ENCODE measurements at regions not wholly inside any gene's neighbourhood (a gene's known extent, or its start where the extent isn't known, plus 50 kb on each side); places are given as distances from the start of the nearest gene placed in this dataset.

DNA sequence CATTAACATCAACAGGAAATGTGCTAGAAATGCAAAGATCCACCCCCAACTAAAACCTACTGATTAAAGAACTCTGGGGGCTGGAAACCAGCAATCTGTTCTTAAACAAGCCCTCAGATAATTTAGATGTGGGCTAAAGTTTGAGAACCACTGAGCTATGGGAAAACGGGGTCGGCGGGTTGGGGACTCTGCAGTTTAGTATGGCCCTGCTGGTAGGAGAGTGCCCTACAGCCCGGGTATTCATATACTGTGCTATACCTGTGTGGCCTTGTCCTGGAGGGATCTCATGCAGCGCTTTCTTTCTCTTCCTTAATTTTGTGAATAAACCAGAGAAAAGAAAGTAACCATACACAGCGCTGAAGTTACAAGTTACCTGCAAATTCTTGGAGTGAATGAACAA lies 189.7 kb upstream of the GBE1 start:
- H3K36me3 ChIP-seq (ENCODE audit: control insufficient read depth in 2 of 2, insufficient read depth in 2 of 2, low read length in 1 of 2) = no peaks in the 10 kb centered on the region
- no peaks in the 10 kb centered on the region for H3K27me3 ChIP-seq (ENCODE audit: control insufficient read depth in 2 of 2, insufficient read depth in 1 of 2, low read length in 1 of 2)
- H3K4me3 ChIP-seq (ENCODE audit: low read length in 2 of 2) = no peak overlapping the region
- no peaks in the 10 kb centered on the region for H3K9me3 ChIP-seq (ENCODE audit: control insufficient read depth in 2 of 2, insufficient read depth in 1 of 2, low read length in 1 of 2)
- DNase-seq (ENCODE audit: low read depth in 6 of 9, low spot score in 9 of 9) = no peak
- no peaks in the 10 kb centered on the region for H3K4me1 ChIP-seq (ENCODE audit: control insufficient read depth in 2 of 2, insufficient read depth in 2 of 2, low read length in 2 of 2)
- H3K27ac ChIP-seq (ENCODE audit: low read depth in 1 of 2, low read length in 1 of 2) = no peak overlapping the region
- 88% methylated on average over 6 of the region's 6 CpGs for WGBS

DNA sequence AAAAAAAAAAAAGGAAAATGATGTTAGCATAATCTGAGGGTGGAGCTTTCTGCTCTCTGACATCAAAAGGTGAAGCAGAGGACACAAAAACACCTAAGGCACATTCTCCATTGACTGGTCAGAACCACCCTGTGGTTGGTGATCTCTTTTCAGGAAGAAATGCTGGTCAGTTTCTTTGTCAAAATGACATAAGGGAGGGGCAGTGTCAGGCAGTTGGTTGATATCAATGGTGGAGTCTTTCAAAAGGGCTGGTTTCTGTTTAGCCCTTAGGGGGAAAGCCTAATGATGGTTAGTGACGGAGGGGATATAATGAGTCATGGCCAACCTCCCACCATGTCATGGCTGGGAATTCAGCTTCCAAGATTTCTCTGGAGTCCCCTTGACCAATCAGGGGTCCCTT lies 185.9 kb upstream of the GBE1 start:
- no peaks in the 10 kb centered on the region for H3K27me3 ChIP-seq (ENCODE audit: control insufficient read depth in 2 of 2, insufficient read depth in 1 of 2, low read length in 1 of 2)
- WGBS = 98% methylated on average over 1 of the region's 1 CpG

DNA sequence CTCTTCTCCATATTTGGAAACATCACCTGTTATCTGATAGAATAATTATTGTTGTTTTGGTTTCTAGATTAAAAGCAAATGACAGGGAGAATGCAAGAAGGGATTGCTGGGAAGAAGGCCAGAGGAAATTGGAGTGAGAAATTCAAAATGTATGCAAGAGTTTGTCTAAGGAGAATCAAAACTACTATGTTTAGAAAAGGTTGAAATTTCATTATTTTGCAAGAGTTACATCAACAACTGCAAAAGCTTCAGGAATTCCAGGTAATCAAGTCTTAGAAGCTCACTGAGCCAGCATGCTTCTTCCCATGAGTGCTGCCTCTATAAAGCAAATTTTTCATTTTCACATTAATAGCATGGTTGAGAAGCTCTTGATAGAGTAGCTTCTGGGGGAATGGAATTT lies 177.2 kb upstream of the GBE1 start:
- Histone ChIP-seq H3K27ac (ENCODE audit: low read depth in 1 of 2, low read length in 1 of 2) (no peak overlapping the region), H3K4me3 (ENCODE audit: low read length in 2 of 2) (no peak overlapping the region), H3K9me3 (ENCODE audit: control insufficient read depth in 2 of 2, insufficient read depth in 1 of 2, low read length in 1 of 2) (no peaks in the 10 kb centered on the region), H3K27me3 (ENCODE audit: control insufficient read depth in 2 of 2, insufficient read depth in 1 of 2, low read length in 1 of 2) (no peaks in the 10 kb centered on the region), H3K4me1 (ENCODE audit: control insufficient read depth in 2 of 2, insufficient read depth in 2 of 2, low read length in 2 of 2) (no peaks in the 10 kb centered on the region), H3K36me3 (ENCODE audit: control insufficient read depth in 2 of 2, insufficient read depth in 2 of 2, low read length in 1 of 2) (no peaks in the 10 kb centered on the region)
- no peak for DNase-seq (ENCODE audit: low read depth in 6 of 9, low spot score in 9 of 9)

More for the DNA sequence above, 185.9 kb upstream of the GBE1 start:
- no peak for DNase-seq (ENCODE audit: low read depth in 6 of 9, low spot score in 9 of 9)
- Histone ChIP-seq H3K4me1 (ENCODE audit: control insufficient read depth in 2 of 2, insufficient read depth in 2 of 2, low read length in 2 of 2) (no peaks in the 10 kb centered on the region), H3K27ac (ENCODE audit: low read depth in 1 of 2, low read length in 1 of 2) (no peak overlapping the region), H3K4me3 (ENCODE audit: low read length in 2 of 2) (no peak overlapping the region), H3K36me3 (ENCODE audit: control insufficient read depth in 2 of 2, insufficient read depth in 2 of 2, low read length in 1 of 2) (no peaks in the 10 kb centered on the region), H3K9me3 (ENCODE audit: control insufficient read depth in 2 of 2, insufficient read depth in 1 of 2, low read length in 1 of 2) (no peaks in the 10 kb centered on the region)

DNA sequence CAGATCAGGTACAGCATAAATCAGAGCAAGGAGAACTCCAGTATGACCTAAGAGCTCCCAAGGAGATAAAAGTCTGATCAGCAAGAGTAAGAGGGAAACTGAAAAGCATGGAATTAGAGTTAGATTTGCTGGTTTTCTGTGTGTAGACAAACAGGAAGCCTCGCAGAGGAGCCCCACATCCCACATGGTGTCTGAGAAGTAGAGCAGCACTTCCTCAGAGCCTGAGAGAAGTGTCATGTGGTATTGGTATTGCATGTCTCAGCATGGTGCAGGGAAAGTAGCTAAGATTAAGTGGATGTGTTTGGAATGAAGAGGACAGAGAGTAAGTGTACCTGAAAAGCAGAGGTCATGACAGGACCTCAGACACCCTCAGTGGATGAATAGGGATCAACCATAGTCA lies 175.4 kb upstream of the GBE1 start:
- Histone ChIP-seq H3K36me3 (ENCODE audit: control insufficient read depth in 2 of 2, insufficient read depth in 2 of 2, low read length in 1 of 2) (no peaks in the 10 kb centered on the region), H3K27ac (ENCODE audit: low read depth in 1 of 2, low read length in 1 of 2) (no peak overlapping the region), H3K4me1 (ENCODE audit: control insufficient read depth in 2 of 2, insufficient read depth in 2 of 2, low read length in 2 of 2) (no peaks in the 10 kb centered on the region), H3K9me3 (ENCODE audit: control insufficient read depth in 2 of 2, insufficient read depth in 1 of 2, low read length in 1 of 2) (no peaks in the 10 kb centered on the region), H3K27me3 (ENCODE audit: control insufficient read depth in 2 of 2, insufficient read depth in 1 of 2, low read length in 1 of 2) (no peaks in the 10 kb centered on the region), H3K4me3 (ENCODE audit: low read length in 2 of 2) (no peak overlapping the region)
- peak in 1 of 9 donors; percentile 12 for DNase-seq (ENCODE audit: low read depth in 6 of 9, low spot score in 9 of 9)
- WGBS = 15% methylated on average over 1 of the region's 1 CpG

DNA sequence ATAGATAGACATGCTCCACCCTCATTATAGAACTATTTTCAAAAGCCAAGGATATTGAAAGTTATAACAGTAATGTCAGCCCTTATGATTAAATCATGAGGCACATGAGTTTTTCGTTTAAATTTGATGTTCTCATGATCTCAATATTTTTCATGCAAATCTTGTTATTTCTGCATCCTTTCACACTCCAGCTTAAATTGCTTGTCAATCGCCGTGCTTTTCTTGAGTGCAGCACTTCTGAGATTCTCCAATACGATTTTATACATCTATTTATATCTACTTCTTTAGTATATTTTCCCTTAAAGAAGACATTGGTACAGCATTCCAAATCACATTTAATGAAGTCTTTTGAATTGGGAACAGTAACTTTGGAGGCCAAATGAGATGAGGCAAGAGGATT lies 171.2 kb upstream of the GBE1 start:
- H3K27ac ChIP-seq (ENCODE audit: low read depth in 1 of 2, low read length in 1 of 2) = no peak overlapping the region
- no peaks in the 10 kb centered on the region for H3K36me3 ChIP-seq (ENCODE audit: control insufficient read depth in 2 of 2, insufficient read depth in 2 of 2, low read length in 1 of 2)
- no peaks in the 10 kb centered on the region for H3K9me3 ChIP-seq (ENCODE audit: control insufficient read depth in 2 of 2, insufficient read depth in 1 of 2, low read length in 1 of 2)
- H3K4me3 ChIP-seq (ENCODE audit: low read length in 2 of 2) = no peak overlapping the region
- DNase-seq (ENCODE audit: low read depth in 6 of 9, low spot score in 9 of 9) = no peak
- no peaks in the 10 kb centered on the region for H3K27me3 ChIP-seq (ENCODE audit: control insufficient read depth in 2 of 2, insufficient read depth in 1 of 2, low read length in 1 of 2)
- WGBS = 96% methylated on average over 4 of the region's 4 CpGs
- no peaks in the 10 kb centered on the region for H3K4me1 ChIP-seq (ENCODE audit: control insufficient read depth in 2 of 2, insufficient read depth in 2 of 2, low read length in 2 of 2)

DNA sequence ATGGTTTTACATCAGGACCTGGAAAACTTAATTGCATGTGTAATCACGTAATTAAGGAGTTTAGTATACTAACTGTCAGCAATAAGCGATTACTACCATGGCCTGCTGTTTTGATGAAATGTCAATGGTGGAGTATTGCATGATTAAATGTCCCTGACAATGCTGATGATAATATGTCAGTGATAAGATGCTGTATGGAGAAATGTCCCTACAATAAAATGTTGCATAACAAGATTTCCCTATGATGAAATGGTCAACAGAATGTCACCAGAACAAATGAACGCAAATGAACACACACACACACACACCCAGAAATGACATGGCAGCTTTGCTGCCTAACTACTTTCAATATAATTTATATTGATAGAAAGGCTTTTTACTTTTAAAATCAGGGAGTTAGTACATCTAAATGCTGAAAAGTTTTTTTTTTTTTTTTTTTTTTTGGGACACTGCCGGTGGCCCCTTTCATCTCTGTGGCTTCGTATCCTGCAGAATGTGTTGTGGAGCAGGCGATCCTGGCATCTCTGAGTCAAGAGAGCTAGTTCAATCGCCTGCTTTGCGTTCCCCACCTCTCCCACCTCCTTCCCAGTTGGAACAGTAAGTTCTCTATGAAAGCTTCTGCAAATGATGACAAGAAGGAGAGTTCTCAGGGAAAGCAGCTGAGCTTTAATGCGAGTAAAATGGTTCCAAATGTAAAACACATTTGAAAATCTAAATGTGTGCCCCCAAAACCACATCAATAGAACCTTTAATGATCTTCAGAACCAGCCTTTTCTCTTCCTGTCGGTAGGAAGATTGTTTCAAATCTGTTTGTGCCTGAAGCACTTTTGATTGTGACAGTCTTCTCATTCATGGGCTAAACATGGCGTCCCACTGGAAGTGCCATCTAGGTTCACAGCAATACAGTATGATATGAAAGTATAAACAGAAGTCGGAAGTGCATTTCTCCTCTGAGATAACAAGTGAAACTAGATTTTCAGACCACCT lies 170.1 kb upstream of the GBE1 start:
- WGBS = 72% methylated on average over 12 of the region's 12 CpGs
- Histone ChIP-seq H3K27me3 (ENCODE audit: control insufficient read depth in 2 of 2, insufficient read depth in 1 of 2, low read length in 1 of 2) (no peaks in the 10 kb centered on the region), H3K9me3 (ENCODE audit: control insufficient read depth in 2 of 2, insufficient read depth in 1 of 2, low read length in 1 of 2) (no peaks in the 10 kb centered on the region), H3K36me3 (ENCODE audit: control insufficient read depth in 2 of 2, insufficient read depth in 2 of 2, low read length in 1 of 2) (no peaks in the 10 kb centered on the region), H3K4me1 (ENCODE audit: control insufficient read depth in 2 of 2, insufficient read depth in 2 of 2, low read length in 2 of 2) (no peaks in the 10 kb centered on the region), H3K27ac (ENCODE audit: low read depth in 1 of 2, low read length in 1 of 2) (no peak overlapping the region), H3K4me3 (ENCODE audit: low read length in 2 of 2) (no peak overlapping the region)
- peak in 1 of 9 donors; percentile 28 for DNase-seq (ENCODE audit: low read depth in 6 of 9, low spot score in 9 of 9)

DNA sequence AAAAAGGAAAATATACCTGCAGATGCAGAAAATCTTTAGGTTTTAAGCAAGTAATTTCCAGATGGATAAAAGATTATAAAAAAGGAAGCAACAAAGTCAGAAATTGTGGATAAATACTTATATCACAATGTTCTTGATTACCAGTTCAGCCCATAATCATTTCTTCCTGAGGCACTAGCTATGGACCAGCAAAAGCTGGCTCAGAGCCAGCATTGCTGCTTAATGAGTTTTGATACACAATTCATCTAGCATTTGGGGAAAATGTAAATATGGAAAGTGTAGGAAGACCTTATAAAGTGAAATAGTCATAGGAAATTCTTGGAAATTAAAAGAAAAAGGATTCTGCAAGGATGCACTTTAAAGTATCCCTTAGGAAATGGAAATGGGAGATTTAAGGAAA lies 168.3 kb upstream of the GBE1 start:
- no peak for DNase-seq (ENCODE audit: low read depth in 6 of 9, low spot score in 9 of 9)
- H3K27me3 ChIP-seq (ENCODE audit: control insufficient read depth in 2 of 2, insufficient read depth in 1 of 2, low read length in 1 of 2) = no peaks in the 10 kb centered on the region
- no peaks in the 10 kb centered on the region for H3K36me3 ChIP-seq (ENCODE audit: control insufficient read depth in 2 of 2, insufficient read depth in 2 of 2, low read length in 1 of 2)
- H3K27ac ChIP-seq (ENCODE audit: low read depth in 1 of 2, low read length in 1 of 2) = no peak overlapping the region
- H3K4me1 ChIP-seq (ENCODE audit: control insufficient read depth in 2 of 2, insufficient read depth in 2 of 2, low read length in 2 of 2) = no peaks in the 10 kb centered on the region
- H3K4me3 ChIP-seq (ENCODE audit: low read length in 2 of 2) = no peak overlapping the region
- no peaks in the 10 kb centered on the region for H3K9me3 ChIP-seq (ENCODE audit: control insufficient read depth in 2 of 2, insufficient read depth in 1 of 2, low read length in 1 of 2)

DNA sequence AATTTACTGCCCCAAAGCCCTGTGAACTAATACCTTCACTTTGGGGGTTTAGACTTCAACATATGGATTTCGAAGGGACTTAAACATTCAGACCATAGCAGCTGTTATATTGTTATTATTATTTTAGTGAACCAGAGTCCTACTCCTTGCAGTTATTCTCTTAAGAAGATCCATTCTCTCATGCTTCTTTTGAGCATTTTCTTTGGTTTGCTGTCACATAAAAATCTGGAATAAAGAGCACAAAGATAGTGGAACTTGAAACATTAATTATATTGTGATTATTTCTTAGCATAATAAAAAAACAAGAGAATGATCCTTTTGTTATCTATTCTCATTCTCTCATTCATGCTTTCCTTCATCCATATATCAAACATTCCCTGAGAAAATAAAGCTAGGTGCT lies 166.4 kb upstream of the GBE1 start:
- H3K36me3 ChIP-seq (ENCODE audit: control insufficient read depth in 2 of 2, insufficient read depth in 2 of 2, low read length in 1 of 2) = no peaks in the 10 kb centered on the region
- WGBS = 94% methylated on average over 1 of the region's 1 CpG

DNA sequence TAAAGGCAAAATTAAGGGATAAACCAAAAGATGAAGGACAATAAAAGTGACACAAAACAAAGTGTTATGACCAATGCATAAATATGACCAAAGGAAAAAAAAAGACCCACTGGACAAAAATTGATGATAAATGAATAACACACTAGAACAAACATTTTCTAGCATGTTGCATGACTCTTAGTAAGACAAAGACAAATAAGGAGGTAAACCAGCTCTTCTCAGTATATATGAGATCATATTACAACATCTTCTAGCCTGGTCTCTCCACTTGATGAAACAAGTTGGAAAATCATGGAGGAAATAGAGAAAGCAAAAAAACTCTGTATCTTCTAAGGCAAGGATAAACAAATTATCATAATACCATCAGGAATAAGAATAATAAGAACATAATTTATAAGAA lies 163.9 kb upstream of the GBE1 start:
- Histone ChIP-seq H3K4me3 (ENCODE audit: low read length in 2 of 2) (no peak overlapping the region), H3K27me3 (ENCODE audit: control insufficient read depth in 2 of 2, insufficient read depth in 1 of 2, low read length in 1 of 2) (no peaks in the 10 kb centered on the region), H3K36me3 (ENCODE audit: control insufficient read depth in 2 of 2, insufficient read depth in 2 of 2, low read length in 1 of 2) (no peaks in the 10 kb centered on the region), H3K27ac (ENCODE audit: low read depth in 1 of 2, low read length in 1 of 2) (no peak overlapping the region), H3K9me3 (ENCODE audit: control insufficient read depth in 2 of 2, insufficient read depth in 1 of 2, low read length in 1 of 2) (no peaks in the 10 kb centered on the region), H3K4me1 (ENCODE audit: control insufficient read depth in 2 of 2, insufficient read depth in 2 of 2, low read length in 2 of 2) (no peaks in the 10 kb centered on the region)
- DNase-seq (ENCODE audit: low read depth in 6 of 9, low spot score in 9 of 9) = no peak

More for the DNA sequence above, 166.4 kb upstream of the GBE1 start:
- Histone ChIP-seq H3K27me3 (ENCODE audit: control insufficient read depth in 2 of 2, insufficient read depth in 1 of 2, low read length in 1 of 2) (no peaks in the 10 kb centered on the region), H3K4me3 (ENCODE audit: low read length in 2 of 2) (no peak overlapping the region), H3K4me1 (ENCODE audit: control insufficient read depth in 2 of 2, insufficient read depth in 2 of 2, low read length in 2 of 2) (no peaks in the 10 kb centered on the region), H3K9me3 (ENCODE audit: control insufficient read depth in 2 of 2, insufficient read depth in 1 of 2, low read length in 1 of 2) (no peaks in the 10 kb centered on the region), H3K27ac (ENCODE audit: low read depth in 1 of 2, low read length in 1 of 2) (no peak overlapping the region)
- no peak for DNase-seq (ENCODE audit: low read depth in 6 of 9, low spot score in 9 of 9)

Data from thymus (tissue), 11 donors.